ENCODE measurements at regions not wholly inside any gene's neighbourhood (a gene's known extent, or its start where the extent isn't known, plus 50 kb on each side); places are given as distances from the start of the nearest gene placed in this dataset.

DNA sequence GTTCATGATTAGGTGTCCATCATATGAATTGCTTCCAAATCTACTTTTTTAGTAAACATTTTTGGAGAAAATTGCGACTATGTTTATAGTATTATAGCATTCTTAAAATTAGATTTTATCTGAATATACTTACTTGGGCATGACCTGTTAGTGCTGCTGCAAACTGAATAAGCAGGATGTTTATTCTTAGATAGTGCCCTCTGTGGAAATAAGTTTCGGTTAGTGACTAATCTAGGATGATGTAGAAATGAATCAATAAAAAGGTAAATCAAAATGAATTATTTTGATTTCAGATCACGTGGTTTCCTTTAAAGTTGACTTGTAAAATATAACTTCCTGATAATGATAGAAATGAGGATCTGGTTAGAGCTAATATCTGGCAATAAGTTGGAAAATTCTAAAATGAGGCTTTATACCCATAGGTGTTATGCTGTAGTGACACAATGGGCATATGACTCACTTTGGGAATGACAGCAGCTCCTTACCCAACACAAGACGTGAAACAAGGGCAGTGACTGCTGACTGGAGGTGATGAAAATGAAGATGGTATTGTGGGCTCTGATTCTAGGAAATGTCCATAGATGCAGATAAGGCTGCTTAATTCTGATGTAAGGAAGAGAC lies 165.8 kb upstream of the TCF4 start:
- no peaks in the 10 kb centered on the region for H3K36me3 ChIP-seq (ENCODE audit: control insufficient read depth, insufficient read depth, low read length)
- no peak overlapping the region for H3K4me3 ChIP-seq (ENCODE audit: low read depth, low read length)
- no peak overlapping the region for H3K9ac ChIP-seq (ENCODE audit: low read depth, low read length)
- H3K9me3 ChIP-seq (ENCODE audit: control insufficient read depth, insufficient read depth, low read length): no peaks in the 10 kb centered on the region
- no peak overlapping the region for H3K27ac ChIP-seq (ENCODE audit: low read depth, low read length)
- H3K27me3 ChIP-seq (ENCODE audit: control insufficient read depth, insufficient read depth, low read length): no peaks in the 10 kb centered on the region
- H3K4me1 ChIP-seq (ENCODE audit: control insufficient read depth, insufficient read depth, low read length): no peaks in the 10 kb centered on the region

DNA sequence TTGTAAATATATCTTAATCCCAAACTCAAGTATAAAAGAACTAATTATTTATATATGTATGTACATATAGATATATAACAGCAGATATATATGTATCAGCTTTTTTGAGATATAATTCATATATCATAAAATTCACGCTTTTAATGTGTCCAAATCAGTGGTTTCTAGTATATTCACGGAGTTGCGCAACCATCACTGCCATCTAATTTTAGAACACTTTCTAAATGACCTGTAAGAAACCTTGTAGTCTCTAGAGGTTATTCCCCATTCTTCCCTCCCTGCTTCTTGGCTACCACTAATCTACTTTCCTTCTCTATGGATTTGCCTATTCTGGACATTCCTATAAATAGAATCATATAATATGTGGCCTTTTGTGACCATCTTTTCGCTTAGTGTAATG lies 163.5 kb upstream of the TCF4 start:
- Histone ChIP-seq H3K9me3 (ENCODE audit: control insufficient read depth, insufficient read depth, low read length) (no peaks in the 10 kb centered on the region), H3K36me3 (ENCODE audit: control insufficient read depth, insufficient read depth, low read length) (no peaks in the 10 kb centered on the region), H3K4me1 (ENCODE audit: control insufficient read depth, insufficient read depth, low read length) (no peaks in the 10 kb centered on the region), H3K4me3 (ENCODE audit: low read depth, low read length) (no peak overlapping the region), H3K9ac (ENCODE audit: low read depth, low read length) (no peak overlapping the region), H3K27me3 (ENCODE audit: control insufficient read depth, insufficient read depth, low read length) (no peaks in the 10 kb centered on the region), H3K27ac (ENCODE audit: low read depth, low read length) (no peak overlapping the region)

DNA sequence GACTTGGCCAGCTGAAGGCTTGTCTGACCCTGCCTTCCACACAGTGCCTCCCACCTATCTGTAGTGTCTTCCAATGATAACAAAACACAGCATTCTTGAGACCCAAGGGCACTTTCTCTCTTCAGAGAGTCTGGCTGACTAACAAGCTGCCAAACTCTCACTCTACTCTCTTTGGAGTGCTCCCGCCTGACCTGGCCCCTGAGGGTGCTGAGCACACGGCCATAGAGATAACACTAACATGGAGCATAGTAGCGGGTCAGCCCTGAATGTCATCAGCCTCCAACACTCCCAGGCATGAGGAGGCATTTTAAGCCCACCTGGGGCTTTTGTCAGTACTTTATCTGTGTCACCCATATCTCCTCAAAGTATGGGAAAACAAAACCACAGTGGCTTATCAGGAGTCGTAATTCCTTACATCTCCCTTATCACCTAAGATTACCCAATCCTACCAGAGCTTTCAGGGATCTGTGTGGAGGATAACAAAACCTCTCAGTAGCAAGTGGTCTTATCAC lies 160.3 kb upstream of the TCF4 start:
- Histone ChIP-seq H3K36me3 (ENCODE audit: control insufficient read depth, insufficient read depth, low read length) (no peaks in the 10 kb centered on the region), H3K27me3 (ENCODE audit: control insufficient read depth, insufficient read depth, low read length) (no peaks in the 10 kb centered on the region), H3K4me3 (ENCODE audit: low read depth, low read length) (no peak overlapping the region), H3K9me3 (ENCODE audit: control insufficient read depth, insufficient read depth, low read length) (no peaks in the 10 kb centered on the region), H3K27ac (ENCODE audit: low read depth, low read length) (no peak overlapping the region), H3K9ac (ENCODE audit: low read depth, low read length) (no peak overlapping the region), H3K4me1 (ENCODE audit: control insufficient read depth, insufficient read depth, low read length) (peaks cover 8% of the 10 kb centered on the region)

DNA sequence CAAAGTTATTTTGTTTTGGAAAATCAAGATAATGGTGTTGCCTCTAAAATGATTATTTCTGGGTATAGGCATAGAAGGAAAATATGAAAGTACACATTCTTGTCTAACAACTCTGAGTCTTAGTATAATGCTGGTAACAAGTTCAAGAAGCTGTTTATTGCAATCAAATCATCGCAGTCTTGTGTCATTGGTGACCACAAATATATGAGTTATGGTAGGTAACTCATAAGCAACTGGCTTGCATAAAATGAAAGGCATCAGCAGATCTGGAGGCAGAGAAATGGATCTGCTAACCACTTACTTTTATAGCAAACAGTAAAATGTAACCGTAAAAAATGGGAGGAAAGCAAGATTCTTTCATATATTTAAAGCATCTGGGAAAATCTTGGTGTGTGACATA lies 156.2 kb upstream of the TCF4 start:
- H3K36me3 ChIP-seq (ENCODE audit: control insufficient read depth, insufficient read depth, low read length): no peaks in the 10 kb centered on the region
- peaks cover 8% of the 10 kb centered on the region for H3K4me1 ChIP-seq (ENCODE audit: control insufficient read depth, insufficient read depth, low read length)
- H3K9me3 ChIP-seq (ENCODE audit: control insufficient read depth, insufficient read depth, low read length): no peaks in the 10 kb centered on the region
- no peak overlapping the region for H3K27ac ChIP-seq (ENCODE audit: low read depth, low read length)
- H3K4me3 ChIP-seq (ENCODE audit: low read depth, low read length): no peak overlapping the region
- no peak overlapping the region for H3K9ac ChIP-seq (ENCODE audit: low read depth, low read length)
- H3K27me3 ChIP-seq (ENCODE audit: control insufficient read depth, insufficient read depth, low read length): no peaks in the 10 kb centered on the region

DNA sequence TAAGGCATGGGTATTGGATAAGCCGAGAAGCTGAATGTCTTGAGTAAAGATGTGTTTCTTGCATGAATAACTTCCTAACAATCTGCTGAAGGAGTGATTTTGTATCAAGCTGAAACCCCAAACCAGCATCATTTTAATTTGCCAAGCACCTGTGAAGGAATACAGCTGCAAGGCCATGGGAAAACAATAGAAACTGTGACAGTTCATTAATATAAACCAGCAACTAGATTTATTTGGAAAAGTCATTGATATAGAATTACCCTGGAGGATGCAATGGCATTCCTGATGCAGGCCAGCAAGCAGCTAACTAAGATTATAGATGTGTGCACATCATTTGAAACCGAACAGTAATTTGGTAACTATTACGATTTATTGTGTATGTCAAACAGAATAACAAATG lies 155.7 kb upstream of the TCF4 start:
- no peak overlapping the region for H3K9ac ChIP-seq (ENCODE audit: low read depth, low read length)
- H3K4me3 ChIP-seq (ENCODE audit: low read depth, low read length): no peak overlapping the region
- peaks cover 8% of the 10 kb centered on the region for H3K4me1 ChIP-seq (ENCODE audit: control insufficient read depth, insufficient read depth, low read length)
- H3K9me3 ChIP-seq (ENCODE audit: control insufficient read depth, insufficient read depth, low read length): no peaks in the 10 kb centered on the region
- no peak overlapping the region for H3K27ac ChIP-seq (ENCODE audit: low read depth, low read length)
- H3K27me3 ChIP-seq (ENCODE audit: control insufficient read depth, insufficient read depth, low read length): no peaks in the 10 kb centered on the region
- no peaks in the 10 kb centered on the region for H3K36me3 ChIP-seq (ENCODE audit: control insufficient read depth, insufficient read depth, low read length)

DNA sequence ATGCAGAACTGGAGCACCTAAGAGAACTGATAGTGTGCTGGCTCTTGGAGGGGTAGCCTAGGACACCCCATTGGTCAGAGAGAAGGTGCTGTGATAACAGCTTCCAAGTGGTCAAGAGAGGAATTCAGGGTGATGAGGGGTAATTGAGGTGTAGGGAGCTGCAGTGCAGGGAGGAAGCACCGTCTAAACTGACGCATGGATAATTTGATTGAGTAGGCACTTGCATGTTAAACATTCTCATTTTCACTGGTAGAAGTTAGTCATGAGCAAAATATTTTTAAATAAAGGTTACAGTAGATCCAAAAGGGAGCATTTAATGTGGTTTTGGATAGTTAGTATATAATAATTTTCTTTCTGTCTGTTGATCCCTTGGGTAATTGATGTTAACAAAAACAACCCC lies 155.1 kb upstream of the TCF4 start:
- H3K9me3 ChIP-seq (ENCODE audit: control insufficient read depth, insufficient read depth, low read length): no peaks in the 10 kb centered on the region
- peaks cover 8% of the 10 kb centered on the region for H3K4me1 ChIP-seq (ENCODE audit: control insufficient read depth, insufficient read depth, low read length)
- H3K36me3 ChIP-seq (ENCODE audit: control insufficient read depth, insufficient read depth, low read length): no peaks in the 10 kb centered on the region
- no peaks in the 10 kb centered on the region for H3K27me3 ChIP-seq (ENCODE audit: control insufficient read depth, insufficient read depth, low read length)
- H3K27ac ChIP-seq (ENCODE audit: low read depth, low read length): no peak overlapping the region
- no peak overlapping the region for H3K4me3 ChIP-seq (ENCODE audit: low read depth, low read length)
- no peak overlapping the region for H3K9ac ChIP-seq (ENCODE audit: low read depth, low read length)

DNA sequence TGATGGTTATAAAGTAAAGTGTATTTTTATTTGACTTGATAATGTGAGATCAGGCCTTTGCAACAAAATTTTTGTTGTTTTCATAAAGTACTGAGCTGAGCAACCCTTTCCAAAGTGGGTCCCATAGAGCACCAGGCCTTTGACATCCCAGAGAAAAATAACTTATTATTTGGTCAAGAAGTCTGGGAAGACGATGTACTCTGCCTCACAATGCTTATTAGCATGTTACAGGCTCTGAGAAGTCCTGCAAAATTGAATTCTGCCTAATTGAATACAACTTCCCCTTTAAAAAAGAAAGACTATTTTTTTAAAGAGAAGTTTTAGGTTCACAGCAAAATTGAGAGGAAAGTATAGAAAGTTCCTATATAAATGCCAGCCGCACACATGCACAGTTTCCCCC lies 151.5 kb upstream of the TCF4 start:
- no peak overlapping the region for H3K27ac ChIP-seq (ENCODE audit: low read depth, low read length)
- H3K4me1 ChIP-seq (ENCODE audit: control insufficient read depth, insufficient read depth, low read length): no peaks in the 10 kb centered on the region
- no peak overlapping the region for H3K4me3 ChIP-seq (ENCODE audit: low read depth, low read length)
- H3K9ac ChIP-seq (ENCODE audit: low read depth, low read length): no peak overlapping the region
- H3K27me3 ChIP-seq (ENCODE audit: control insufficient read depth, insufficient read depth, low read length): no peaks in the 10 kb centered on the region
- no peaks in the 10 kb centered on the region for H3K9me3 ChIP-seq (ENCODE audit: control insufficient read depth, insufficient read depth, low read length)
- H3K36me3 ChIP-seq (ENCODE audit: control insufficient read depth, insufficient read depth, low read length): no peaks in the 10 kb centered on the region

DNA sequence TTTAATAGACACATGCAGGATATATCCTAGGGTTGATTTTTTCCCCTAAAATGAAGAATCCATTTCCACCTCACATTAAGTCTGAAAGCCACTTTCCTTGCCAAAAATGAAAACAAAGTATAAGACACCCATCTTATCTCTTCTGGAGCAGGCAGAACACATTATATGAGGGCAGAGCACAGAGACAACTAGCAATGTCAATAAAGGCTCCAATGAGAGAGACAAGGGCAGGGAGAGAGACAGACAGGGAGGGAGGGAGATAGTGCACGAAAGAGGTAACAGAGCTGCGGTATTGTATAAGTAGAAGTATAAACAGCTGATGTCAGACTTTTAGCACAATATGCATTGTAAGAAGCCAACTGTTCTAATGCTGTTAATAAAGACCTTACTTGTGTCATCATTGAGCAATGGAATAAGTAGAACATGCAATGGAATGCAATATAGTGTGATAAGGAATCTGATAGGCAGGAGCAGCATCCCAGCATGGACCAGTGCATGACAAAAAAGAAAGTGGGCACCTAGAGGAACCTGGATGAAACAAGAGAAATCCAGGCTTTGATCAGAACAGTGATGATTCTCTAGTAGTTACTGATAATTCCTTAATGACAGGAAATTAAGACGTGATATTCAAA lies 150.6 kb upstream of the TCF4 start:
- H3K27me3 ChIP-seq (ENCODE audit: control insufficient read depth, insufficient read depth, low read length): no peaks in the 10 kb centered on the region

DNA sequence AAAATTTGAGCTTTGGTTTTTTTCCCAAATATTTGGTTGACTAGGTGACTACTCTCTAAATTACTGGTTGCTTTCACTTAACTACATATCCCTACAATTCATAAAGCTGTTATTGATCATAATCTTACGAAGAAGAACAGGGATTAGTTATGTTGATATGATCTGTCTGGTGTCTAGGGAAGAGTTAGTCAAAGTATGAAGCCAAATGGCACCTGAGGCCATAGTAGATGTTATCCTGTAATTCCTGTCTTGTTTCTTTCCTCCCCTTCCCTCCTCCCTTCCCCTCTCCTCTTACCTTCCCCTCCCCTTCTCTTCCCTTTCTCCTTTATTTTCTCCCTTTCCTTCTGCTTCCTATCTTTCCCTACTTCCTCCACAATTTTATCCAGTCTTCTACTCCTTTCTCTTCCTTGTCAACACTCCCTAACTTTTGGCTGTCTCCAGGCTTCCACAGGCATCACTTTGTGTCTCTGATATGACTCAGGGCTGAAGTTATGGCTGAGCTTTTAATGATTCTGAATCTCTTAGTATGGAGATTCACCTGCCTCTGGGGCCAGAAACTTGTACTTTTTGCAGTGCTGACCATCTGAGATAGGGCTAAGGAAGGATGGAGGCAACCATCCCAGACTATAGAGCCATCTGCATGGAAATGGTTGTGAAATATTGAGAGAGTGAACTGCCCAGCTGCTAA lies 149.9 kb upstream of the TCF4 start:
- Histone ChIP-seq H3K36me3 (ENCODE audit: control insufficient read depth, insufficient read depth, low read length) (no peaks in the 10 kb centered on the region), H3K4me3 (ENCODE audit: low read depth, low read length) (no peak overlapping the region), H3K9ac (ENCODE audit: low read depth, low read length) (no peak overlapping the region), H3K27ac (ENCODE audit: low read depth, low read length) (no peak overlapping the region), H3K27me3 (ENCODE audit: control insufficient read depth, insufficient read depth, low read length) (no peaks in the 10 kb centered on the region), H3K9me3 (ENCODE audit: control insufficient read depth, insufficient read depth, low read length) (no peaks in the 10 kb centered on the region), H3K4me1 (ENCODE audit: control insufficient read depth, insufficient read depth, low read length) (no peaks in the 10 kb centered on the region)

More for the DNA sequence above, 150.6 kb upstream of the TCF4 start:
- Histone ChIP-seq H3K9me3 (ENCODE audit: control insufficient read depth, insufficient read depth, low read length) (no peaks in the 10 kb centered on the region), H3K4me3 (ENCODE audit: low read depth, low read length) (no peak overlapping the region), H3K4me1 (ENCODE audit: control insufficient read depth, insufficient read depth, low read length) (no peaks in the 10 kb centered on the region), H3K27ac (ENCODE audit: low read depth, low read length) (no peak overlapping the region), H3K36me3 (ENCODE audit: control insufficient read depth, insufficient read depth, low read length) (no peaks in the 10 kb centered on the region), H3K9ac (ENCODE audit: low read depth, low read length) (no peak overlapping the region)

DNA sequence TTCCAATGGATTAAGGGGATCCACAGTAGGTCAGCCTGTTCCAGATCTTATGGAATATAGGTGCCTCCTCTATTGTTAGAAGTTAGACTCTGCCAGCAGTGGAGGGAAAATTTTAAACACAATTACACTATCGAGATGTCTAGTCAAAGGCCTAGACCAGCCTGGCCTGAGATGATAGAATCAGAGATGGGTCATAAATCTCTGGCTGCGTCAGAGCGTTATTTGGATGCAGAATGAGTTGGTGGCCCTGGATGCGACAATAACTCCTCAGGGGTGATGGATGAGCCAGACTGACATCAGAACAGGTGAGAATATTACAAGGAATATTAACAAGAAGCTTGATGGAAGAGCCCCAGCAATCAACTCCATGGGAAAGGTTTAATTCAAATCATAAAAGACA lies 149.3 kb upstream of the TCF4 start:
- H3K36me3 ChIP-seq (ENCODE audit: control insufficient read depth, insufficient read depth, low read length): no peaks in the 10 kb centered on the region
- H3K4me3 ChIP-seq (ENCODE audit: low read depth, low read length): no peak overlapping the region
- no peak overlapping the region for H3K9ac ChIP-seq (ENCODE audit: low read depth, low read length)
- H3K9me3 ChIP-seq (ENCODE audit: control insufficient read depth, insufficient read depth, low read length): no peaks in the 10 kb centered on the region
- H3K27me3 ChIP-seq (ENCODE audit: control insufficient read depth, insufficient read depth, low read length): no peaks in the 10 kb centered on the region
- H3K4me1 ChIP-seq (ENCODE audit: control insufficient read depth, insufficient read depth, low read length): 0 out of 2 replicates have a peak, but pooled peaks cover under 1% of the 10 kb centered on the region
- no peak overlapping the region for H3K27ac ChIP-seq (ENCODE audit: low read depth, low read length)

DNA sequence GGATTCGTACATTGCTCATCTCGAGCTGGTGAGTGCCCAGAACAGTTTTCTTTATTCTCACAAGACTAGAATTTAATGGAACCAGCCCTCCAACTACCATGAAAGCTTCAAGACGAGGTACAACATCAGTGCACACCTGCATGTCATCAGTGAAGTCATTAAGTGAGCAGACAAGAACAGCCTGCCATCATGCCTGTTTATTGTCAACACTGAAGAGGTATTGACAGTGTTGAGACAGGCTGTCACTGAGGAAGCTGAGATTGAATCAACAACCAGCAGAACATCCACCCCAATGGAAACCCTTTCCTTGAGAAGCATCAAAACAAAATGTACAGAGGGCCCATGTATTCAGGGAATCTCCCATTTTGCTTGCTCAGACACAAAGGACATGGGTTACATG lies 148.0 kb upstream of the TCF4 start:
- no peaks in the 10 kb centered on the region for H3K36me3 ChIP-seq (ENCODE audit: control insufficient read depth, insufficient read depth, low read length)
- H3K27ac ChIP-seq (ENCODE audit: low read depth, low read length): no peak overlapping the region
- H3K27me3 ChIP-seq (ENCODE audit: control insufficient read depth, insufficient read depth, low read length): no peaks in the 10 kb centered on the region
- no peak overlapping the region for H3K4me3 ChIP-seq (ENCODE audit: low read depth, low read length)
- H3K9ac ChIP-seq (ENCODE audit: low read depth, low read length): no peak overlapping the region
- H3K9me3 ChIP-seq (ENCODE audit: control insufficient read depth, insufficient read depth, low read length): no peaks in the 10 kb centered on the region
- peaks cover 6% of the 10 kb centered on the region; the same call in 1 of the 2 replicates for H3K4me1 ChIP-seq (ENCODE audit: control insufficient read depth, insufficient read depth, low read length)

All from HUES48 (cell line).